ENCODE measurements at regions not wholly inside any gene's neighbourhood (a gene's known extent, or its start where the extent isn't known, plus 50 kb on each side); places are given as distances from the start of the nearest gene placed in this dataset.

DNA sequence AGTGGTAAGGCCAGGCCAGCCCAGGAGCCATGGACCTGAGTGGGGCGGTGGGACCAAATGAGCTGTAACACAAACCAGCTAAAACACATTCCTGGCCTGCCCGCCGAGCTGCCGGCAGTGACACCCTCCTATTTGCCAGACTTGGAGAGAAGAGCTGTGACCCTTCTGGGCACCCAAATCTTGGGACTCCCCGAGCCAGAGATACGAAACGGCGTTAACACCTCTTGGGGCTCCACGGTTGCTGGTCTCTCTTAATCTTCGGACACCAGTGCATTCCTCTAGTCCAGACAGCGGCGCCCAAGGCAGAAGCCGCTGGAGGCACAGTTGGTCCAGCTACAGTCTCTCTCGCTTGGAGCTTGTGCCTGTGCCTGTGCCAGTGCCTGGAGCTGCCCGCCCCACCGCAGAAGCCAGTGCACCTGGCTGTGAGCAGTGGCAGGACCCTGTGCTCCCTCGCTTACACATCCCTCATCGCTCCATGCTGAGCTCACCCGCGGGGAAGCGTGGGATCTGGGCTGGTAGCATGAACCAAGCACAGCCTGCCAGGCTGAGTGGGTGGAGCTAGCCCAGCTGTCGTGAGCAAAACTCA lies 147.2 kb upstream of the KLHL1 start:
- Histone ChIP-seq H3K36me3 (replicated peaks in 1 of 2; ENCODE audit: control insufficient read depth in 1 of 2, insufficient read depth in 2 of 2, low read length in 1 of 2) (no peaks in the 10 kb centered on the region), H3K27me3 (ENCODE audit: insufficient read depth) (no peaks in the 10 kb centered on the region), H3K79me2 (ENCODE audit: insufficient read depth) (no peaks in the 10 kb centered on the region), H3K4me1 (ENCODE audit: control insufficient read depth in 1 of 2, insufficient read depth in 2 of 2, low read depth in 1 of 2, low read length in 1 of 2) (no peaks in the 10 kb centered on the region), H4K20me1 (ENCODE audit: insufficient read depth) (no peaks in the 10 kb centered on the region), H3K9me3 (no peaks in the 10 kb centered on the region), H3K4me2 (no peak overlapping the region), H3K9ac (no peak overlapping the region), H3F3A (replicated peaks; ENCODE audit: insufficient read depth) (no peaks in the 10 kb centered on the region), H3K27ac (ENCODE audit: low read depth in 2 of 2, low read length in 1 of 2) (no peak overlapping the region), H2AFZ (ENCODE audit: low read depth) (no peak overlapping the region), H3K9me2 (no peaks in the 10 kb centered on the region), H3K4me3 (ENCODE audit: low read depth in 2 of 2, low read length in 1 of 2) (no peak overlapping the region)
- TF ChIP-seq POLR2AphosphoS5 (IDR thresholded peaks at IDR 0.05; ENCODE audit: low read depth, low read length) (no peak), EP300 (IDR thresholded peaks at IDR 0.05; ENCODE audit: borderline replicate concordance in 1 of 2, low read depth in 1 of 2, low read length in 1 of 2) (no peak), RXRA (IDR thresholded peaks at IDR 0.05; ENCODE audit: borderline replicate concordance, low read depth) (no peak), TCF12 (IDR thresholded peaks at IDR 0.05) (no peak)
- POLR2A ChIA-PET, result no interaction called here
- DNase-seq, result no peak
- CTCF ChIA-PET, result no interaction called here
- 76% methylated on average over 13 of the region's 22 CpGs for WGBS (ENCODE audit: low lambda C conversion rate)

DNA sequence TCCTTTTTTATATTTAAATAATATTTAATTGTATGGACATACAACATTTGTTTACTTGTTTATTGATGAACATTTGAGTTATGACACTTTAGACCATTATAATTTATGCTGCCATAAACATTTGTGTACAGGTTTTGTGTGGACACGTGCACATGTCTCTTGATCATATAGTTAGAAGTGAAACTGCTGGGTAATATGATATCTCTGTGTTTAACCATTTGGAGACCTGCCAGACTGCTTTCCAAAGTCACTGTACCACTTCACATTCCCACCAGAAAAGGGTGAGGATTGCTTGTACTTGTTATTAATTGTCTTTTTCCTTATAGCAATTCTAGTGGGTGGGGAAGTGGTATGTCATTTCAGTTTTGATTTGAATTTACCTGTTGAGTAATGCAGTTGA lies 145.6 kb upstream of the KLHL1 start:
- Histone ChIP-seq H3K27ac (ENCODE audit: low read depth in 2 of 2, low read length in 1 of 2) (no peak overlapping the region), H3K4me3 (ENCODE audit: low read depth in 2 of 2, low read length in 1 of 2) (no peak overlapping the region), H3K4me1 (ENCODE audit: control insufficient read depth in 1 of 2, insufficient read depth in 2 of 2, low read depth in 1 of 2, low read length in 1 of 2) (no peaks in the 10 kb centered on the region), H3K9me2 (no peaks in the 10 kb centered on the region), H3F3A (replicated peaks; ENCODE audit: insufficient read depth) (no peaks in the 10 kb centered on the region), H4K20me1 (ENCODE audit: insufficient read depth) (no peaks in the 10 kb centered on the region), H3K9me3 (no peaks in the 10 kb centered on the region), H3K4me2 (no peak overlapping the region), H3K27me3 (ENCODE audit: insufficient read depth) (no peaks in the 10 kb centered on the region), H2AFZ (ENCODE audit: low read depth) (no peak overlapping the region), H3K9ac (no peak overlapping the region), H3K79me2 (ENCODE audit: insufficient read depth) (no peaks in the 10 kb centered on the region), H3K36me3 (replicated peaks in 1 of 2; ENCODE audit: control insufficient read depth in 1 of 2, insufficient read depth in 2 of 2, low read length in 1 of 2) (no peaks in the 10 kb centered on the region)
- ChIA-PET CTCF (no interaction called here), POLR2A (no interaction called here)
- no peak for TF ChIP-seq TAF1 (IDR thresholded peaks at IDR 0.05; ENCODE audit: borderline replicate concordance, low read depth, low read length)
- no peak for TF ChIP-seq RAD21 (IDR thresholded peaks at IDR 0.05; ENCODE audit: low read length)
- no peak for TF ChIP-seq TCF12 (IDR thresholded peaks at IDR 0.05)
- TF ChIP-seq POLR2AphosphoS5 (IDR thresholded peaks at IDR 0.05; ENCODE audit: low read depth, low read length), result no peak
- no peak for TF ChIP-seq YY1 (IDR thresholded peaks at IDR 0.05; ENCODE audit: low read depth)
- TF ChIP-seq CHD2 (IDR thresholded peaks at IDR 0.05; ENCODE audit: low read length, partially characterized antibody), result no peak
- TF ChIP-seq, protein P1, sequence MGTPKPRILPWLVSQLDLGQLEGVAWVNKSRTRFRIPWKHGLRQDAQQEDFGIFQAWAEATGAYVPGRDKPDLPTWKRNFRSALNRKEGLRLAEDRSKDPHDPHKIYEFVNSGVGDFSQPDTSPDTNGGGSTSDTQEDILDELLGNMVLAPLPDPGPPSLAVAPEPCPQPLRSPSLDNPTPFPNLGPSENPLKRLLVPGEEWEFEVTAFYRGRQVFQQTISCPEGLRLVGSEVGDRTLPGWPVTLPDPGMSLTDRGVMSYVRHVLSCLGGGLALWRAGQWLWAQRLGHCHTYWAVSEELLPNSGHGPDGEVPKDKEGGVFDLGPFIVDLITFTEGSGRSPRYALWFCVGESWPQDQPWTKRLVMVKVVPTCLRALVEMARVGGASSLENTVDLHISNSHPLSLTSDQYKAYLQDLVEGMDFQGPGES (IDR thresholded peaks at IDR 0.05; ENCODE audit: low read depth, low read length), result no peak
- no peak for DNase-seq
- WGBS (ENCODE audit: low lambda C conversion rate), result 10% methylated on average over 1 of the region's 1 CpG

DNA sequence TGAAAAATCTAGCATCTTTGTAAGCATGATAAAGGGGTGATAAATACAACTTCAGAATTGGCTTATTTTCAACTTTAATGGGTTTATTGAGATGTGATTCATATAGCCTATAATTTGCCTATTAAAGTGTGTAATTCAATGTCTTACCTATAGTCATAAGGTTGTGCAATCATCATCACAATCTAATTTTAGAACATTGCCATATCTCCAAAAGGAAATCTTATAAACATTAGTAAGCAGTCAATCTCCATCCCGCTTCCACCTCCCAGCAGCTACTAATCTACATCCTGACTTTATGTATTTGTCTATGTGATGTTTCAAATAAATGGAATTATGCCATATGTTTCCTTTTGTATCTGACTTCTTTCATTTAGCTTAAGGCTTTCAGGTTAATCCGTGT lies 145.2 kb upstream of the KLHL1 start:
- Histone ChIP-seq H3K4me1 (ENCODE audit: control insufficient read depth in 1 of 2, insufficient read depth in 2 of 2, low read depth in 1 of 2, low read length in 1 of 2) (no peaks in the 10 kb centered on the region), H3K4me3 (ENCODE audit: low read depth in 2 of 2, low read length in 1 of 2) (no peak overlapping the region), H3K9me2 (no peaks in the 10 kb centered on the region), H3K4me2 (no peak overlapping the region), H3K9ac (no peak overlapping the region), H3K9me3 (no peaks in the 10 kb centered on the region), H3K79me2 (ENCODE audit: insufficient read depth) (no peaks in the 10 kb centered on the region), H4K20me1 (ENCODE audit: insufficient read depth) (no peaks in the 10 kb centered on the region), H3K36me3 (replicated peaks in 1 of 2; ENCODE audit: control insufficient read depth in 1 of 2, insufficient read depth in 2 of 2, low read length in 1 of 2) (no peaks in the 10 kb centered on the region), H3K27ac (ENCODE audit: low read depth in 2 of 2, low read length in 1 of 2) (no peak overlapping the region), H3F3A (replicated peaks; ENCODE audit: insufficient read depth) (no peaks in the 10 kb centered on the region), H2AFZ (ENCODE audit: low read depth) (no peak overlapping the region), H3K27me3 (ENCODE audit: insufficient read depth) (no peaks in the 10 kb centered on the region)
- TF ChIP-seq SIN3A (IDR thresholded peaks at IDR 0.05; ENCODE audit: borderline replicate concordance, low read depth, low read length), result no peak
- no peak for TF ChIP-seq RCOR1 (IDR thresholded peaks at IDR 0.05; ENCODE audit: low read length)
- no peak for TF ChIP-seq FOXJ3 (CRISPR knock-in tag; IDR thresholded peaks at IDR 0.05)
- TF ChIP-seq, protein P2, sequence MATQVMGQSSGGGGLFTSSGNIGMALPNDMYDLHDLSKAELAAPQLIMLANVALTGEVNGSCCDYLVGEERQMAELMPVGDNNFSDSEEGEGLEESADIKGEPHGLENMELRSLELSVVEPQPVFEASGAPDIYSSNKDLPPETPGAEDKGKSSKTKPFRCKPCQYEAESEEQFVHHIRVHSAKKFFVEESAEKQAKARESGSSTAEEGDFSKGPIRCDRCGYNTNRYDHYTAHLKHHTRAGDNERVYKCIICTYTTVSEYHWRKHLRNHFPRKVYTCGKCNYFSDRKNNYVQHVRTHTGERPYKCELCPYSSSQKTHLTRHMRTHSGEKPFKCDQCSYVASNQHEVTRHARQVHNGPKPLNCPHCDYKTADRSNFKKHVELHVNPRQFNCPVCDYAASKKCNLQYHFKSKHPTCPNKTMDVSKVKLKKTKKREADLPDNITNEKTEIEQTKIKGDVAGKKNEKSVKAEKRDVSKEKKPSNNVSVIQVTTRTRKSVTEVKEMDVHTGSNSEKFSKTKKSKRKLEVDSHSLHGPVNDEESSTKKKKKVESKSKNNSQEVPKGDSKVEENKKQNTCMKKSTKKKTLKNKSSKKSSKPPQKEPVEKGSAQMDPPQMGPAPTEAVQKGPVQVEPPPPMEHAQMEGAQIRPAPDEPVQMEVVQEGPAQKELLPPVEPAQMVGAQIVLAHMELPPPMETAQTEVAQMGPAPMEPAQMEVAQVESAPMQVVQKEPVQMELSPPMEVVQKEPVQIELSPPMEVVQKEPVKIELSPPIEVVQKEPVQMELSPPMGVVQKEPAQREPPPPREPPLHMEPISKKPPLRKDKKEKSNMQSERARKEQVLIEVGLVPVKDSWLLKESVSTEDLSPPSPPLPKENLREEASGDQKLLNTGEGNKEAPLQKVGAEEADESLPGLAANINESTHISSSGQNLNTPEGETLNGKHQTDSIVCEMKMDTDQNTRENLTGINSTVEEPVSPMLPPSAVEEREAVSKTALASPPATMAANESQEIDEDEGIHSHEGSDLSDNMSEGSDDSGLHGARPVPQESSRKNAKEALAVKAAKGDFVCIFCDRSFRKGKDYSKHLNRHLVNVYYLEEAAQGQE (IDR thresholded peaks at IDR 0.05; ENCODE audit: low read depth, low read length), result no peak
- no peak for TF ChIP-seq YY1 (IDR thresholded peaks at IDR 0.05; ENCODE audit: low read depth)
- no peak for TF ChIP-seq FOSL2 (IDR thresholded peaks at IDR 0.05; ENCODE audit: borderline replicate concordance, low read depth)
- no peak for TF ChIP-seq NFIC (IDR thresholded peaks at IDR 0.05; ENCODE audit: borderline replicate concordance)
- TF ChIP-seq GATA2 (CRISPR knock-in tag; IDR thresholded peaks at IDR 0.05), result no peak
- no peak for TF ChIP-seq EP300 (IDR thresholded peaks at IDR 0.05; ENCODE audit: borderline replicate concordance in 1 of 2, low read depth in 1 of 2, low read length in 1 of 2)
- TF ChIP-seq RFX5 (IDR thresholded peaks at IDR 0.05; ENCODE audit: low read length), result no peak
- no peak for TF ChIP-seq JUND (IDR thresholded peaks at IDR 0.05)
- TF ChIP-seq MEF2A (IDR thresholded peaks at IDR 0.05; ENCODE audit: borderline replicate concordance, low read depth), result no peak
- no peak for DNase-seq
- WGBS (ENCODE audit: low lambda C conversion rate), result 44% methylated on average over 2 of the region's 2 CpGs
- CTCF ChIA-PET, result no interaction called here
- POLR2A ChIA-PET, result no interaction called here
